ENCODE measurements at regions not wholly inside any gene's neighbourhood (a gene's known extent, or its start where the extent isn't known, plus 50 kb on each side); places are given as distances from the start of the nearest gene placed in this dataset.

DNA sequence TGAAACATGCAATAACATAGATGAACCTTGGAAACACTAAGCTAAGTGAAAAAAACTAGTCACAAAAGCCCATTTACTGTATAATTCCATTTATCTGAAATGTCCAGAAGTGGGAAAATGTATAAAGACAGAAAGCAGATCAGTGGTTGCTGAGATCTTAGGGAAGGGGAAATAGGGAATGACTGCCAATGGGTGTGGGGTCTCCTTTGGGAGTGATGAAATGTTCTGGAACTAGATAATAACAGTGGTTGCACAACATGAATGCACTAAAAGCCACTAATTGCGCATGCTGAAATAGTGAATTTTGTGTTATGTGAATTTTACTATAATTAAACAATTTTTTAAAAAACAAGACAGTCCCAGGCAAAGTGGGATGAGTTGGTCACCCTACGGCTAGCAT, 472.8 kb downstream of the CCDC171 start:
- Mint-ChIP-seq H3K36me3 (no peaks in the 10 kb centered on the region), H3K4me1 (peaks cover 2 to 5% (median 4%) of the 10 kb centered on the region in 4 donors), H3K9me3 (peaks cover 0 to 2% (median 0%) of the 10 kb centered on the region in 9 donors), H3K27me3 (peaks cover 0 to 2% (median 1%) of the 10 kb centered on the region in 5 donors), H3K4me3 (no peak overlapping the region), H3K27ac (no peak overlapping the region)
- ATAC-seq: no peak
- DNase-seq: no peak
- POLR2A ChIA-PET: no interaction called here

- no peak overlapping the region for H3K27ac Mint-ChIP-seq
- ATAC-seq: no peak
- H3K36me3 Mint-ChIP-seq: no peaks in the 10 kb centered on the region
- no peak for DNase-seq
- H3K4me1 Mint-ChIP-seq: peaks cover 2 to 8% (median 5%) of the 10 kb centered on the region in 4 donors
- peaks cover 0 to 2% (median 0%) of the 10 kb centered on the region in 9 donors for H3K9me3 Mint-ChIP-seq
- peaks cover 0 to 2% (median under 1%) of the 10 kb centered on the region in 5 donors for H3K27me3 Mint-ChIP-seq
- H3K4me3 Mint-ChIP-seq: no peak overlapping the region
- POLR2A ChIA-PET: no interaction called here
Measured at GRCh38 chr9:16026886-16027285, 474.0 kb downstream of the CCDC171 start.

GRCh38 chr9:16028548-16028947, 475.7 kb downstream of the CCDC171 start:
- H3K36me3 Mint-ChIP-seq: no peaks in the 10 kb centered on the region
- POLR2A ChIA-PET: no interaction called here
- ATAC-seq: no peak
- DNase-seq: no peak
- H3K27ac Mint-ChIP-seq: no peak overlapping the region
- H3K4me3 Mint-ChIP-seq: no peak overlapping the region
- peaks cover 0 to 4% (median 1%) of the 10 kb centered on the region in 5 donors for H3K27me3 Mint-ChIP-seq
- H3K4me1 Mint-ChIP-seq: peaks cover 2 to 8% (median 5%) of the 10 kb centered on the region in 4 donors
- H3K9me3 Mint-ChIP-seq: peaks cover 0 to 2% (median 0%) of the 10 kb centered on the region in 9 donors

DNA sequence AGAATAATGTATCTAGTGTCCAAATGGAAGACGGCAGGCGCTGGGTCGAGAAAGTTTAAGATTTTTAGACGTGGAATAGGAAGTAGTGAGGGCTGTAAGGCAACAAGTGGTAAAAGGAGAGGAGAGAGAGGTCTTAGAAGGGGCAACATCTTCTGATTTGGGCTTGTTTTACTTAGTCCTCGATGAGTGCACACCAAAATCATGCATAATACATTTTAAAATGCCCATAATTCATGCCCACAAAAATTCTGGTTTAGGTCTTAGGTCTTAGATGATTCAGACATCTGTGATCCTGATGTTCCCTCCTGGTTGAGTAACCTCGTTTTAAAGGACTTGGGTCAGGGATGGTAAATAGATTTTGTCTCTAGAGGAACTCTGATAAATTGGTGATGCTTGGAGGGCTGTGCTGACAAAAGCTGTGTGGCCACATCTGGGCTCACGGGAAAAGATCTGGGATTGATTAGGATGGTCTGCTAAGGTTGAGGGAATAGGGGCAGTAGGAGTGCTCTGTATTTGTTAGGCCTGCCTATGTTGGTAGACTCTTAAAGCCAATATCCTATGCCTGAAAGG, 476.3 kb downstream of the CCDC171 start:
- no peaks in the 10 kb centered on the region for H3K36me3 Mint-ChIP-seq

DNA sequence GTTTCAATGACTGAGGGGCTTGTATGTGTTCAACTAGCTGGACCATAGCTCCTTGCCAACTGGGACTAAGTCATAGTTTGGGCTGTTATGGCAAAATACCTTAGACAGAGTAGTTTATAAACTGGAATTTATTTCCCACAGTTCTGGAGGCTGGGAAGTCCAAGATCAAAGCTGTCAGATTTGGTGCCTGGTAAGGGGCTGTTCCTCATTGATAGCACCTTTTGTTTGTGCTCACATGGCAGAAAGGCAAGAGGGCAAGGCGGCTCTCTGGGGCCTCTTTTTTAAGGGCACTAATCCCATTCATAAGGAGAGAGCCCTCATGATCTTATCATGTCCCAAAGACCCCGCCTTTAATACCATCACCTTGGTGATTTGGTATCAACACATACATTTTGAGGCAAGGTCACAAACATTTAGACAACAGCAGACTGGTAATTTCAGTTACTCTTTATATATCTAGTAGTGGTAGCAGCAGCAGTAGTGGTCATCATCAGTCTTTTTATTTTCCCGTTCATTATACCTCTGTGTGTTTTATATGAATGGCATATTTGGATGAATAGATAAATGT, 477.0 kb downstream of the CCDC171 start:
- Mint-ChIP-seq H3K27me3 (peaks cover 0 to 4% (median 1%) of the 10 kb centered on the region in 5 donors), H3K4me3 (no peak overlapping the region), H3K4me1 (peaks cover 2 to 8% (median 5%) of the 10 kb centered on the region in 4 donors), H3K27ac (no peak overlapping the region), H3K9me3 (peaks cover 0 to 3% (median 0%) of the 10 kb centered on the region in 9 donors), H3K36me3 (no peaks in the 10 kb centered on the region)
- ATAC-seq (no peak), DNase-seq (no peak)
- POLR2A ChIA-PET: no interaction called here

More for the DNA sequence above, 476.3 kb downstream of the CCDC171 start:
- Mint-ChIP-seq H3K27ac (no peak overlapping the region), H3K9me3 (peaks cover 0 to 2% (median 0%) of the 10 kb centered on the region in 9 donors), H3K4me1 (peaks cover 2 to 8% (median 5%) of the 10 kb centered on the region in 4 donors), H3K27me3 (peaks cover 0 to 4% (median 1%) of the 10 kb centered on the region in 5 donors), H3K4me3 (no peak overlapping the region)
- no peak for DNase-seq
- POLR2A ChIA-PET: no interaction called here
- ATAC-seq: no peak

DNA sequence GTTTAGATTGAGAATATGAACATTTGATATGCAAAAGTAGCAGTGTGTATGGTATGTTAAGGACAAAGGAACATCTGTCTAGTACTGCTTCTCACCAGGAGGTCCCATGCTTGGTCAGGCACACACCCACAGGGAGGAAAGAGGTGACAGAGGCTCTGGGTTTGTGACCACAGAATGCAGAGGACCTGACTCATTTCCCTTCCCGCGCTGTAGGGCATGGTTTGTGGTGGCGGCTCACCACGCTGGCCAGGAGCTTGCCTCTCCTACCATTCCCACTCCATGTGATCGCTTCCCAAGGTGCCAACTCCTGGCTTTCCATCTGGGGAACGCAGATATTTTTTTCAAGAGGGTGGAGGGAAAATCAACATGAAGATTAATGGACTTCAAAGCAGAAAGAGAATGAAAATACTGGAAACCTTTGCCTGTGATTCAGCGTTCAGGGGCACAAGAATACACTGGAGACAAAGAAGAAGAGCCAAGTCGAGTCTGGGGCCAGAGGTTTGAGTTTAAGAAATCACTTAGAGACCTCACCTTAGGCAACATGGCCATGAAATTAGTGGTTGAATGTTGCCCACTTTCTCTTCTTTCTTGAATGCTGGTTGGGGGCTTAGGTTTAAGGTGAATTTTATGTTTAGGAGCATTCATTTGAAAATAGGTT, 477.8 kb downstream of the CCDC171 start:
- Mint-ChIP-seq H3K27ac (peak overlapping the region in 1 of 10 donors; percentile 36), H3K27me3 (peaks cover 0 to 4% (median 1%) of the 10 kb centered on the region in 5 donors), H3K9me3 (peaks cover 0 to 3% (median 0%) of the 10 kb centered on the region in 9 donors), H3K4me3 (no peak overlapping the region), H3K4me1 (peaks cover 2 to 8% (median 5%) of the 10 kb centered on the region in 4 donors), H3K36me3 (no peaks in the 10 kb centered on the region)
- POLR2A ChIA-PET: no interaction called here
- ATAC-seq (no peak), DNase-seq (no peak)

- Mint-ChIP-seq H3K36me3 (no peaks in the 10 kb centered on the region), H3K27me3 (peaks cover 0 to 4% (median 1%) of the 10 kb centered on the region in 5 donors), H3K27ac (no peak overlapping the region), H3K4me3 (no peak overlapping the region), H3K4me1 (peaks cover 2 to 8% (median 5%) of the 10 kb centered on the region in 4 donors), H3K9me3 (peaks cover 0 to 3% (median 0%) of the 10 kb centered on the region in 9 donors)
- ATAC-seq: no peak
- POLR2A ChIA-PET: no interaction called here
- DNase-seq: no peak
Measured at GRCh38 chr9:16031486-16031885, 478.6 kb downstream of the CCDC171 start.

DNA sequence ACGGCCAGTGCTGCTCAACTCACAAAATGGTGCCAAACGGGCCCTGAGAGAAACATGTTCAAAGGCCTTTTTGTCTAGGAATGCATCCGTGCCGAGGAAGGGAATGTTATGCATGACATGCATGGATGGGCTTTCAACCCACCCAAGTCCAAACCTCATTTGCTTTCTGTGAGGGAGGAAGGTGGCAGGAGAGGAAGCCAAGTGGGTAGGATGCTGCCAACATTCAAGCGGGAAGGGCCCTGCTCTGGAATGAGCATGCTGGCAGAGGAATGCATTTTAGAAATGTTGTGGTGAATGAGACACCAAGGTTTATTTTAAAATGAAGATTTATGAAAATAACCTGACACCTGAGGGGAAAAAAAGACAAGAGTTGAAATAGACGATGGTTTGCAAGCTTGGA, 479.1 kb downstream of the CCDC171 start:
- DNase-seq (no peak), ATAC-seq (no peak)
- no peaks in the 10 kb centered on the region for H3K36me3 Mint-ChIP-seq
- POLR2A ChIA-PET: no interaction called here
- H3K27me3 Mint-ChIP-seq: peaks cover 0 to 4% (median 1%) of the 10 kb centered on the region in 5 donors
- H3K27ac Mint-ChIP-seq: no peak overlapping the region
- H3K9me3 Mint-ChIP-seq: peaks cover 0 to 3% (median 0%) of the 10 kb centered on the region in 9 donors
- H3K4me3 Mint-ChIP-seq: no peak overlapping the region
- peaks cover 2 to 8% (median 5%) of the 10 kb centered on the region in 4 donors for H3K4me1 Mint-ChIP-seq

GRCh38 chr9:16032799-16033198, 480.0 kb downstream of the CCDC171 start:
- H3K27me3 Mint-ChIP-seq: peaks cover 0 to 4% (median 1%) of the 10 kb centered on the region in 5 donors
- peaks cover 0 to 3% (median 0%) of the 10 kb centered on the region in 9 donors for H3K9me3 Mint-ChIP-seq
- peaks cover 2 to 8% (median 5%) of the 10 kb centered on the region in 4 donors for H3K4me1 Mint-ChIP-seq
- H3K4me3 Mint-ChIP-seq: no peak overlapping the region
- ATAC-seq (no peak), DNase-seq (no peak)
- POLR2A ChIA-PET: no interaction called here
- no peaks in the 10 kb centered on the region for H3K36me3 Mint-ChIP-seq
- no peak overlapping the region for H3K27ac Mint-ChIP-seq

DNA sequence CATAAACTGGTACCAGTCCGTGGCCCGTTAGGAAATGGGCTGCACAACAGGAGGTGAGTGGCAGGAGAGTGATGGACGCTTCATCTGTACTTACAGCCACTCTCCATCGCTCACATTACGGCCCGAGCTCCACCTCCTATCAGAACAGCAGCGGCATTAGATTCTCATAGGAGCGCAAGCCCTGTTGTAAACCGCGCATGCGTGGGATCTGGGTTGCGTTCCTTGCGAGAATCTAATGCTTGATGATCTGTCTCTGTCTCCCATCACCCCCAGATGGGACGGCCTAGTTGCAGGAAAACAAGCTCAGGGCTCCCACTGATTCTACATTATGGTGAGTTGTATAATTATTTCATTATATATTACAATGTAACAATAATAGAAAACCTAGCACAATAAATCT, 480.4 kb downstream of the CCDC171 start:
- peaks cover 2 to 8% (median 5%) of the 10 kb centered on the region in 4 donors for H3K4me1 Mint-ChIP-seq
- no peak for DNase-seq
- H3K4me3 Mint-ChIP-seq: no peak overlapping the region
- peaks cover 0 to 3% (median 0%) of the 10 kb centered on the region in 9 donors for H3K9me3 Mint-ChIP-seq
- no peaks in the 10 kb centered on the region for H3K36me3 Mint-ChIP-seq
- H3K27me3 Mint-ChIP-seq: peaks cover 0 to 4% (median 1%) of the 10 kb centered on the region in 5 donors
- H3K27ac Mint-ChIP-seq: no peak overlapping the region
- no peak for ATAC-seq
- POLR2A ChIA-PET: no interaction called here

DNA sequence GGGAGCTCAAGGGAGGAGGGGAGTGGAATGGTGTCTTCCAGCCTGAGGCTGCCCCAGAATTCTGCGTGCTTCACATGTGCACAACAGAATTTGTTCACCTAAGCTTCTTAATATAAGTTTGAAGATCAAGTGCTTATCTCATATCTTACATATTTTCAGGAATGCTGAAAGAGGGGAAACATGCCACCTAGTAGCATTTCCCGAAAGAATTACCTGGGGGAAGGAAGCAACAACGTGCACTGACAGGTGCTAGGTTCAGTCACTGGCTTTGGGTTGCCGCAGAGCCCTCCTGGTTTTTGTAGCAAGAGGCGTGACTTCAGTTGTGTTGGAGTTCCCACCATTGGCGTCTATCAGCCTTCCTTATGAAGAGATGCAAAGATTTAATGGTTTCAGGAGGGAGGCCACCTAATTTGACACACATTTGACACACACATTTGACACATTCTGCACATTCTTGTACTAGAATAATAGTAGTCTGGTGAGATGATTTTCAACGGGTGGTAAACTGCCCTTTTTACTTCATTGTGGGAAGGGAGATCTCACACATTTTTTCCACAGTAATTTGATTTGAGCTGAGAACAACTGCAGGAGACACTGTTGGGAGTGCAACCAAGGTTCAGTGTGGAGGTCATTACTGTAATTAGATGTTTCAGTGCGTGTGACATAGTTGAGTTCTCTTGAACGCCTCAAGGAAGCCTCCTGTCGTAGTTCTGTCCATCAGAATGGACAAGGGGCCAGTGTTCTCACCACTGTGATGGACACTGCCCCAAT, 481.3 kb downstream of the CCDC171 start:
- Mint-ChIP-seq H3K4me3 (no peak overlapping the region), H3K36me3 (no peaks in the 10 kb centered on the region), H3K27me3 (peaks cover 0 to 4% (median 1%) of the 10 kb centered on the region in 5 donors), H3K4me1 (peaks cover 2 to 8% (median 5%) of the 10 kb centered on the region in 4 donors), H3K27ac (no peak overlapping the region), H3K9me3 (peaks cover 0 to 3% (median 0%) of the 10 kb centered on the region in 9 donors)
- POLR2A ChIA-PET: no interaction called here
- DNase-seq (no peak), ATAC-seq (no peak)

DNA sequence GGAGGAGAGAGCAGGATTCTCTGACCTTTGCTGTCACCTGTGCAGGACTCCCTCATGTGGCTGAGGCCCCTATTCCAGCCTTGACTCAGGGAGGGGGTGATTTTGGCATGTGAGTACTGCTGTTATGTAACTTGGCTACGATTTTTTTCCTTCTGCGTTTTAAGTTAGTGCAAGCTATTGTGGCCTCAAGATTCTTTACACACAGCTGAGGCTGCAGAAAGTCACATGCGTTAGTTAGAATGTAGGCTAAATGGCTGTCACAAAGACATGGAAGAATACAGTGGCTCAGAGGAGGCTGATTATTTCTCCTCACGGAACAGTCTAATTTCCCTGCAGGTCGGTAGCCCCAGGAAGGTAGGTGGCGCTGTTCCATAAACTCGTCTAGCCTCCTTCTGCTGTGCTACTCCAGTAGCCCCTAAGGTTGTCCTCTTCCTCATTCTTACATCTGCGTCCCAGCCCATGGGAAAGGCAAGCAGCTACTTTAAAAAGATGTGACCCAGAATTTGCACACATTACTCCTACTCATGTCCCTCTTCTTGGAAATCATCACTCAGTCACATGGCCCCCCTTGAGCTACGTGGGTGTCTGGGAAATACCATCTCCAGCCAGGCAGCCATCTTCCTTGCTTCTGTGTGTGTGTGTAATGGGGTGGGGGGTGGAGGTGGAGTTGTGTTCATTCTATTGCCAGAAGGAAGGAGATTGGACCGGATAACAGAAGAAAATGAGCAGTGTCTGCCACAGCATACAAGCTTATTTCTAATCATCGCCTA, 486.6 kb downstream of the CCDC171 start:
- Mint-ChIP-seq H3K4me1 (no peaks in the 10 kb centered on the region), H3K36me3 (no peaks in the 10 kb centered on the region), H3K27me3 (no peaks in the 10 kb centered on the region), H3K27ac (no peak overlapping the region), H3K9me3 (no peaks in the 10 kb centered on the region), H3K4me3 (no peak overlapping the region)
- POLR2A ChIA-PET: no interaction called here
- DNase-seq: no peak
- no peak for ATAC-seq

Measured in naive thymus-derived CD8-positive, alpha-beta T cell (primary cell).